OCI-LY1 (cell line): ENCODE measurements at regions not wholly inside any gene's neighbourhood (a gene's known extent, or its start where the extent isn't known, plus 50 kb on each side); places are given as distances from the start of the nearest gene placed in this dataset.

Experiments
- EZH2 ChIP-seq: fragments of 200-600 bp; sonication (generic), shearing (Covaris generic); IDR thresholded peaks from 2 replicates; pipeline ENCODE4 v1.8.0; 2017; ENCODE audit warnings: borderline replicate concordance, mixed run types, mild to moderate bottlenecking, antibody characterized with exemption, low read length, moderate library complexity, mixed read lengths
- TF ChIP-seq, protein P1 (sequence below): fragments of 200-600 bp; sonication (generic), shearing (Covaris generic); IDR thresholded peaks from 2 replicates; pipeline ENCODE4 v1.5.1; 2017; ENCODE audit warnings: mild to moderate bottlenecking, antibody characterized with exemption, low read length, moderate library complexity, mixed read lengths

DNA sequence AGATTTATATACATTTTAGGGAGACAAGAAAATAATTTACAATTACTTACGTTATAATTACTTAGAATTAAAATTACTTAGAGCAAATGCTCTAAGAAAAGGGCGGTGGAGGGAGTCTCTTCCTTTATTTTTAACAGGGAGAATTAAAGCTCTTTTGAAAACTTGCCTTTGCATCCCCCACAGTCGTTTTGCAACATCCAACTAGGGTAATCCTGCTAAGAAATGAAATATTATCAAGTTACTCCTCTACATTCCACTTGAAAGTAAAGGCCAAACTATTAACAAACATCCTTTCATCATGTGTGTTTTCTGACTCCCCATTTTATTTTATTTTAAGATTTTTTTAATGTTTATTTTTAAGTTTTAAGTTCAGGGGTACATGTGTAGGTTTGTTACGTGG is 1358.5 kb downstream of the NCAM2 start:
- TF ChIP-seq, protein P1, sequence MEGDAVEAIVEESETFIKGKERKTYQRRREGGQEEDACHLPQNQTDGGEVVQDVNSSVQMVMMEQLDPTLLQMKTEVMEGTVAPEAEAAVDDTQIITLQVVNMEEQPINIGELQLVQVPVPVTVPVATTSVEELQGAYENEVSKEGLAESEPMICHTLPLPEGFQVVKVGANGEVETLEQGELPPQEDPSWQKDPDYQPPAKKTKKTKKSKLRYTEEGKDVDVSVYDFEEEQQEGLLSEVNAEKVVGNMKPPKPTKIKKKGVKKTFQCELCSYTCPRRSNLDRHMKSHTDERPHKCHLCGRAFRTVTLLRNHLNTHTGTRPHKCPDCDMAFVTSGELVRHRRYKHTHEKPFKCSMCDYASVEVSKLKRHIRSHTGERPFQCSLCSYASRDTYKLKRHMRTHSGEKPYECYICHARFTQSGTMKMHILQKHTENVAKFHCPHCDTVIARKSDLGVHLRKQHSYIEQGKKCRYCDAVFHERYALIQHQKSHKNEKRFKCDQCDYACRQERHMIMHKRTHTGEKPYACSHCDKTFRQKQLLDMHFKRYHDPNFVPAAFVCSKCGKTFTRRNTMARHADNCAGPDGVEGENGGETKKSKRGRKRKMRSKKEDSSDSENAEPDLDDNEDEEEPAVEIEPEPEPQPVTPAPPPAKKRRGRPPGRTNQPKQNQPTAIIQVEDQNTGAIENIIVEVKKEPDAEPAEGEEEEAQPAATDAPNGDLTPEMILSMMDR, result no peak
- TF ChIP-seq EZH2, result no peak
